NCI-H69 (cell line): ENCODE measurements at regions not wholly inside any gene's neighbourhood (a gene's known extent, or its start where the extent isn't known, plus 50 kb on each side); places are given as distances from the start of the nearest gene placed in this dataset.
A peak's percentile ranks its signal among the peaks of the same experiment; 100 is the strongest.
"Not testable (repeated sequence)": the region's sequence is repeated elsewhere in the genome, so short reads cannot be mapped to it uniquely, and the experiment has no call there.

Experiments
- DNase-seq: peaks from one replicate; lab custom pipeline; 2025; lab: John Stamatoyannopoulos, UW

DNA sequence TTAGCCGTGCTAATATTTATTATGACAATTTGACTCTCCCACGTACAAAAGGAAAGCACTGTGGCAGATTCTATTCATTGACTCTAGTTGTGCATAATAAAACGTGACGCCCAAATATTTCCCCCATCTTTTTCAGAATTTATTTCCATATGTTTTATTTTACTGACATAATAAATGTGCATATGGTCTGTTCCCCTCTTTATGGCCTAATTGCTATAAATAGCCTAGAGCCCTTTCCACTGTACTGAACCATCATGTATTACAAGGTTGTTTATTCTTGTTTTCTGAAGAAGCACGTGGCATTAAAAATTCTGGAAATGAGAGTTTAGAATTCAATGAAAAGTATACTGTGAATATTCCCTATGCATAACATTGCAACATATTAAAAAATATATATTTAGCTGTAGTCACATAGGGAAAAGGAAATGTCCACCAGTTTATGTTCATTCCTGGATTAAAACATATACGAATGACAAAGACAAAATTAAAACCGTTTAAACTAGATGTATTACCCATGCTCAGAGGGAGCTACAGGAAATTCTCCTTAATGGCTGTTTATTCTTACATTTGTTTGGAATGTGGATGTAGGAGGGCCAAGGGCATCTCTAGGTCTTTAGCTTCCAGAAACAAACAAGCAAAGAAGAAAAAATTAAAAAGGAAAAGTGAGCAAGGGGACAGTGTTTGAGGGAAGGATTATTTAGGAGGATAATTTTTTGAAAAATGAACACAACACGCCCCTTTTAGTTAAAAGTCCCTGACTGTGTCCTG is 122.1 kb upstream of the MMADHC start:
- DNase-seq, result no peak

DNA sequence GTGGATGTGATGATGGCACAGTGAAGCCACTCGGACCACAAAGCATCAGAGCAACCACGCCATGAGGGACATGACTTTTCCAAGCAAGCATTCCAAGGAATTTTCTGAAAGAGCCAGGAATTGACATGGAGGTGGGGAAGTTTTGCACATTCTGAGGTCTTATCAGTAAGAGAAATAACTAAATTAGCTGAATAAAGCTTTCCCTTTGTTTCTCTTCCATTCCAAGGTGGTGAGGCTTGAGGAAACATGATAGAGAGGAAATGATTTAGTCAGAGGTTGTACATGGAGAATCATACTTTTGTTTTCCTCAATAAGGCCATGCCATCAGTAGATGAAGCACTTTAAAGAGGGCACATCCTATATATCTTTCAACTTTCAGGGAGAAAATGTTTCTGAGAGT is 115.7 kb upstream of the MMADHC start:
- DNase-seq, result no peak

DNA sequence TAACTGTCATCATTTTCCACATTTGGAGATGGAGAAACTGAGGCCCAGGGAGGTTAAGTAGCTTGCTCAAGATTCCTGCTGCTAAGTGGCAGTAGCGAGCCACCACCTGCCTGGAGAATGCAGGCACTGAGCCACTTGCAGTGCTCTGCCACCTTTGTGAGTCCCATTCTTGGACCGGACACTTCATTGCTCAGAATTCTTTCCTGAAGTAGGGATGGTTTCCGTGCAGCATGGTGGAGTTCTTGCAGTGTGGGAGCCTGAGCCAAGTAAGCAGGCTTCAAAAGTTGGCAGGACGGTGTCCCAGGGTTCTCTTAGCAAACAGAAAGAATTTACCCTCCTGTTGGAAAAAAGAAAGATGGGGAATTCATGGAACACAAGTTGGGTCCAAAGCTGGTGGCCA is 115.0 kb upstream of the MMADHC start:
- DNase-seq, result no peak

DNA sequence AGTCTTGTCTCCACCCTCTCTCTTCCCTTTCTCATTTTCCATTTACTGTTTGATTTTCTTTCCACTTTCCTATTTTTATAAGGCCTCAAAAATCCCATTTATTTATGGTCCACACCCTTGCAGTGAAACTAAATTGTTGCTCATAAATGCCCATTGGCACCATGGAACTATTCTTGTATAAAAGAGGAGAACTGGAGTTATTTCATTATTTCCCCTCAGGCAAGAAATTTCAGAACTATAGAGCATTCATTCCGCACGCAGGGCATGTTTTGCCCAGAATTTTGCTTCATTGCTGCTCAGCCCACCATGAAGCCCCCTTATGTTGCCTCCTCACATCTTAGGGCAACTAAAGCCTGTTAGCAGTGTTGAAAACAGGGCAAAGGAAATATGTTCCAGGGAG is 113.7 kb upstream of the MMADHC start:
- DNase-seq, result no peak

DNA sequence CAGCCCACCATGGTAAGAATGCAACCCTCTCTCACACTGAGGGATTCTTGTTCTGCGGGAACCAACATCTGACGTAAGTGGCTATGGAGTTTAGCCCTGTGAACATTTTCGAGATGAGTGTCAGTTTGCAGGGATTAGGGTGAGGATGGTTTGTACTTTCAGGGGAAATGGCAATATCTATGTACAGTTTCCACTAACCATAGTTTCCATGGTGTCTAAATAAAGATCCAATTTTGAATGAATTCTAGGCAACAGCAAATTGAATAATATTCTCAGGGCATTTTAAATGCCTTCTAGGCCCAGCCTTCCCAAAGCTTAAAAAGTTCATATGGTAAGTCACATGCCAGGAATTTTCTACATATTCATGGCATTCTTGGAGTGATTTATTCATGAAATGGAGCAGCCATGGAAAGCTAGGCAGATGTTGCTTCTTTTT is 105.4 kb upstream of the MMADHC start:
- DNase-seq, result no peak

DNA sequence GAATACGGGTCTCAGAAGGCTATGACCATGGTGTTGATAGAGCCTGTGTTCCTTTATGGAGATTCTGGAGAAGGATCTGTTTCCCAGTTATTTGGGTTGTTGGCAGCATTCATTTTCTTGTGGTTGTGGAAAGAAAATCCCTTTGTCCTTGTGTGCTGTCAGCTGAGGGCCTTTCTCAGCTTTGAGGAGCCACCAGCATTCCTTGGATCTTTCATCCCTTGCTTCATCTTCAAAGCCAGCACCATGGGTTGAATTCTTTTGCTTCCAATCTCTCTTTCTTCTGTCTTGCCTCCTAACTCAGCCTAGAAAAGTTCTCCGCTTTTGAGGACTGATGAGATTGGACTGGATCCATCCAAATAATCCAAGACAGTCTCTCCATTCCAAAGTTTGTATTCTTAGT is 103.2 kb upstream of the MMADHC start:
- DNase-seq, result no peak

DNA sequence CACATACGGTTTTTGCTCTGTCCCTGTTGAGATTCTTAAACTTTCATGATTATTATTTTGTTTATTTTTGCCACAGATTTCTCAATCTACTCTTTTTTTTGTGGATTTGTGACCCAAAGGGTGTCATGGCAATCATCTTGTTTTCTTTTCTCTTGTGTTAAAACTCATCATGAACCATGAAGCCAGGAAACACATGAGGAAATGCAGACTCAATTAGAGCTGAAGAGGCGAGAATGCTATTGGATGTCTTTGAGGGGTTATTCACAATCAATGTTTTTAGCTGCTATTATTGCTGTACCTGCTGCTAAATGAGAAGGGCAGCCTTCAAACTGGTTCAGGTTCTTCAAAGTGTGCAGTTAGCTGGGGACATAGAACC is 99.5 kb upstream of the MMADHC start:
- DNase-seq, result peak; percentile 4

DNA sequence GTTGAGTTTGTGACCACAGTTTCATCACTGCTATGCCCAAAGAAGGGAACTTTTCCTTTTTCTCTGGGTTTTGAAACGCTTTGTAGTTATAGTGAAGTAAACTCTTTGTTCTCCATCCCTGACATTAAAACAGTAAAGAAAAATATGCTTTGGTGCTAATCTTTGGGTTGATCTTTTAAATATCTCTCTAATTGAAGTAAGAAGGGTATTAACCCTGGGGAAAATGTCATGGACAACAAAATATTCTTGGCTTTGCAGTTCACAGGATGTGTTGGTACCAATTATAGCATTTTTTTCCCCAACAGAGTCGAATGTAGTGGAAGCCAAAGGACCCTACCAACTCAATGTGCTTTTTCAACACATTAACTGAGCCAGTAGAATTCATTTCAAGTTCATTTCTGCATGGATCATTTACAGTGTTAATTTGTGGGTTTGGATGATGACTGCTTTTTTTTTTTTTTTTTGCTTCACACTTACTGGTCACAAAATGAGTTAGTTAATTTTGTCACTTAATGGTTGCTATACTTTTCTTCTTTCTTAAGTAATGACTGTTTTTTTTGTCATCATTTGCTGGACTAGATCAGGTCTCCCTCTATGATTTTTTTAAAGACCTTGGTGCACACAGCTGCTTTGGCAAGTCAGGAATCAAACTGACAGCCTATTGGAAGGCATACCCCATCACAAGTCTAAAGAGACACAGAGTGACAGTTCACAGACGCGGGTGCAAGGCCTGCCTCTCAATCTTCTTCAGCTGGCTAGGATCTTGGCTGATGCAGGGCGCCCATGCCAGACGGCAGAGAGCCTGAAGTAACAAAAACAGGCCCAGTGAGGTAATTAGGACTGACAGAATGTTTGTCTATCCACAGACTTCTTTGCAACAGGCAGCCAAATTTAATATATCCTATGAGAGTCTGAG is 98.8 kb upstream of the MMADHC start:
- DNase-seq, result peak; percentile 3

DNA sequence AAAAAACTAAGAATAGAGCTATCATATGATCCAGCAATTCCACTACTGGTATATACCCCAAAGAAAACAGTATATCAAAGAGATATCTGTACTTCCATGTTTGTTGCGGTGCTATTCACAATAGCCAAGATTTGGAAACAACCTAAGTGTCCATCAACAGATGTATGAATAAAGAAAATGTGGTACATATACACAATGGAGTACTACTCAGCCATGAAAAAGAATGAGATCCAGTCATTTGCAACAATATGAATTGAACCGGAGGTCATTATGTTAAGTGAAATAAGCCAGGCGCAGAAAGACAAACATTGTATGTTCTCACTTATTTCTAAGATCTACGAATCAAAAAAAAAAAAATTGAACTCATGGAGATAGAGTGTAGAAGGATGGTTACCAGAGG is 97.8 kb upstream of the MMADHC start:
- not testable (repeated sequence) for DNase-seq

DNA sequence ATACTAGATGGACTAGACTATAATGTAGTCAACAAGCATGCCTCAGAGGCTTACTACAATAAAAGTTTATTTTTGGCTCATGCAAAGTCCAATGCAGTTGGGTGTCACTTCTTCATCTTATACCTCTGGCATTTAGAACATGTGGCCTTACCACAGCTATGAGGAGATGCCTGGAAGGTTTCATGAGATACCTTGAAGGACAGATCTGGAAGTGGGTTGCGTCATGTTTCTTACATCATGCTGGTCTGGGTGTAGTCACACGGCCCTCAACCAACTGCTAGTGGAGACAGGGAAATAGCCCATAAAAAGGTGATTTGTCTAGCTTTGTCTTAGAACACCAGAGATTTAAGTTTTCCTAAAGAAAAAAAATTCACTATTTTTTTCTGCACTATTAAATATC is 91.7 kb upstream of the MMADHC start:
- DNase-seq, result no peak

DNA sequence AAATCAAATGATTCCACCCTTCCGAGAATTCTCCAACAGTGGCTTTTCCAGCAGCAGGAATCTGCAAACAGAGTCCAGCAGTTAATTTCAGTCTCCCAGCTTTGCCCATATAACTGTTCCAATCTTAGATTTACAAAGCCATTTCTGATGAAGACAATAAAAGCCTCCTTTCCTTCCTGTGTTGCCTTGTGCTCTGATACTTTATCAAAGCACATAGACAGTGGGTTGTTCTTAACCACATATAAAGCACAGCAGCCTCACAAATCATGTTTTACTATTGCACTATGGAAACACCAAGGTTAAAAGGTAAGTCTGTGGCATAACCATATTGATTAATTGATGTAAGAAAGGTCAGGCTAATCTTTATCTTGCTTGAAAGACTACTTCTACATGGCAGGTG is 89.8 kb upstream of the MMADHC start:
- no peak for DNase-seq

DNA sequence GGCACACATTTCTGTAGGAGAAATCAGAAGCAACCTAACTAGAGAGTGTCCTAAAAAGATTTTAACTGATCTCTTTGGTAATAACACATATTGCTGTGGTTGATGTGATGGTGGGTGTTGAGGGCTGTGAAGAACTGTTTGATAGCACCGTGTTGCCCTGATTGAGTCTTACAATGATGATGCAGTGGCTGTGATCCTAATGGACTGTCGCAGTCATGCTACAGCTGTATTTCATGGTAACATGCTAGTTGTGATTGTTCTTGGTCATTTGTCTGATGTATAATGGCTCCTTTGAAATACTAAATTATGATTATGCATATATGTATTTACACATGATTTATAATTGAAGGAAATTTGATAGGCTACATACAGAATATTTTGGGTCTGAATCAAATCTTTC is 82.5 kb upstream of the MMADHC start:
- no peak for DNase-seq

DNA sequence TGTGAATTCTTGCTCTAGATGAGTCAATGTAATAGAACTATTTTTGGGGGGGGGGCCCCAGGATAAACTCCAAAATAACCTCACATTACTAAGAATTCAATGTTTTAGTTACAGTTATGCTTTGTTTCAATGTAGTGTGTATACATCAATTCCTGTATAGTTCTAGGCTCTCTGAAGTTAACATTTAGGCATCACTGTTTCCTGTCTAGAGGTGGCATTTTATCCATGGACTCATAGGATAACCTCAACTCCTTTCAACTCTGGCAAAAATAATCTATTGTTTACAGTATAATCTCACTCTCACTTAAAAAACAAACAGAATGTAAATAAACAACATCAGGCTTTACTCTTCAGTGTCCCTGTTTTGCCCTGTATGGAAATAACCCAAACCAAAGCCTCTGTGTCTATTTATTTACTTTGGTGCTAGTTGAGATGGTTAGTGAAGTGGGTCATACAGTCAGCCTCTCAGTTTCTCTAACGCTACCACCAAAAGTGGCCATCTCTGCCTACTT is 79.3 kb upstream of the MMADHC start:
- no peak for DNase-seq

DNA sequence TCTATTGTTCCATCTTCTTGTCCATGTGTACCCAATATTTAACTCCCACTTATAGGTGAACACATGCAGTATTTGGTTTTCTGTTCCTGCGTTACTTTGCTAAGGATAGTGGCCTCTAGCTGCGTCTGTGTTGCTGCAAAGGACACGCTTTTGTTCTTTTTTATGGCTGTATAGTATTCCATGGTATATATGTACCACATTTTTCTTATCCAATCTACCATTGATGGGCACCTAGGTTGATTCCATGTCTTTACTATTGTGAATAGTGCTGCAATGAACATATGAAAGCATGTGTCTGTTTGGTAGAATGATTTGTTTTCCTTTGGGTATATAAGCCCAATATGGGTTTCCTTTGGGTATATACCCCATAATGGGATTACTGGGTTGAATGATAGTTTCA is 77.3 kb upstream of the MMADHC start:
- DNase-seq, result no peak

DNA sequence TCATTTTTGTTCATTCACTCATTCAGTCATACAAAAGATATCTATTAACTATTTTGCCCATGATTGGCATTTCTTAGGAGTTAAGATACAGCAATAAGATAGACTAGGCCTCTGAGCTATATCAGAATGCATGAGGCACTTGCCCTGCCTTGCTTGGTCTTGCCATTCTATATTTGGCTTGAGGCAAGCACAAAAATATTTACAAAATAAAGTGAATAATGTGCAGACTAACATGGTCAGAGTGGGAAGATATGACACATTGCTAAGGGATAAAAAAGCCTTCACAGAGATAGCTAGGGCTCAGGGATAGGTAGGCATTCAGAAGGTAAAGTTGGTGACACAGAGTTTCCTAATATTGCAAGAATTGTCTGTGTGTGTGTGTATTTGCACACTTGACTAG is 75.0 kb upstream of the MMADHC start:
- no peak for DNase-seq

DNA sequence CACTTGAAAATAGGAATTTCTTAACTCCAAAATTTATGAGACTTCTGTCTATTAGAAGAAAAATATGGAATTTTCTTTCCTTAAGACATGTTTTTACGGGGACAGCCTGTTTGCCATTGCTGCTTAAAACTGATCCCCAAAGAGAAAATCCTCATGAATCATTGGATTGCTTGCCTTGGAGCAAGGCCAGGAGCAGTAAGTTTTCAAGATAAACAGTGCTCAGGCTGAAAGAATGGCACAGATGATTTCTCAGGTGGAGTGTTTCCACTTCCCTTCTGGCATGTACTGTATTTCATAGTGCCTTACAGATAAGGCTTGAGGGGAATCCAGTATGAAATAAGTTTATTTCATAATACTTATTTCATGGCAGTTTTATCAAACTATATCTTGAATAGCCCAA is 74.3 kb upstream of the MMADHC start:
- DNase-seq, result peak; percentile 73

DNA sequence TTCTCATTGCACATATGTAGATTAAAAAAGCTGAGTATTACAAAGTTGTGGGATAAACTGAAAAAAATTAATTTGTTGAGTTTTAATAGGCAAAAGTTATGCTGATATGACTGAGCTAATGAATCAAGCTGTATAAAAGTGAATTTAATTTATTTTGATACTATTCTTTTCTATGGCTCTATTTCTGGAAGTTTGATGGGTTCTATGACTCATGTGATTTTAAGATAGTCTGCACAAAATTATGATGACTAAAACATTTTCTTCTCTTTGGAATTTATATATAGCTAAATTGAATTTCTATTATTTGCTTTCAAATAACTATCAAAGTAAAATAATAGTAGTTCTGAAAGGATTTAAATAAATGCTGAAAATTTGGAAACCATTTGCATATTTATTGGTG is 71.0 kb upstream of the MMADHC start:
- DNase-seq, result no peak

DNA sequence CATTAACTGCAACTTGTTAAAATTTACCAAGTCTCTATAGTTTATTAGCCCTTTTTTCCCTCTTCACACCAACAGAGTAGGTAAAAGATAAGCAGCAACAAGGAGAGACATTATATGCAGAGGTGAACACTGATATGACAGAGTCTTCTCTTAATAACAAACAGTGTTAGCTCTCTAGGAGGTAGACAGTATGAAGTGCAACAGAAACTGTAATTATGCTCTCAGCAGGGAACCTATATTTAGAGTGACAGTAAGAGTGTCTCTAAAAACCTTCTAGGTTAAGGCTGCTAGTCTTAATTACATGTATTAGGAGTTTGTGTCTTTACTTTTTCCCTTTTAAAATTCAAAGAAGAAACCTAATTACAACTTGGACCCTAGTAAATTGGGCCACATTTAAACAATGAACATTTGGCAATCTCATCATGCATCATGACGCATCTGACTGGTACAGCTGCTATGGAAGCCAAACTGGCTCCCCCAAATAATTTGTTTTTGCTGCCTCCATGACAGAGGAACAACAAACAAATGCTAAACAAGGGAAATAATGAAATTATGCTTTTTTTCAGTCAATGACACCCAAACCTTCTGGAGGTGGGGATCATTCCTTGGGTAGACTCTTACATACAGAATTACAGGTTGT is 69.9 kb upstream of the MMADHC start:
- peak; percentile 95 for DNase-seq

DNA sequence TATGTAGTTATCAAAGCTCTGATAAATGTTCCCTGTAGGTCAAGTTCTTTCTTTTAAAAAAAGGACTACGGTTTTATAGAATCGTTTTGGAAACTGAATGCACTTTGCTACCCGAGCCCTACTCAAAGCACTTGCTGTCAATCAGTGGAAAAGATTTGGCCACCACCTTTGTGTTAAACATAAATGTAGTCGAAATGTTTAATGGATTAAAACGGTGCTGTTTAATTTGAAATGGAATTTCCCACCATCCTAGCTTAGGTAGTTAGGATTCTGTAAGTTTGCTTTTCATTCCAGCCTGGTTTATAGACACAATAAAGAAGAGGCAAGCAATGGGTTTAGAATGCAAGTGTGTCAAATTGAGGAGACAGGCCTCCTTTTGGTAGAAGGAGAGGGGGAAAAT is 69.4 kb upstream of the MMADHC start:
- DNase-seq, result peak; percentile 63

DNA sequence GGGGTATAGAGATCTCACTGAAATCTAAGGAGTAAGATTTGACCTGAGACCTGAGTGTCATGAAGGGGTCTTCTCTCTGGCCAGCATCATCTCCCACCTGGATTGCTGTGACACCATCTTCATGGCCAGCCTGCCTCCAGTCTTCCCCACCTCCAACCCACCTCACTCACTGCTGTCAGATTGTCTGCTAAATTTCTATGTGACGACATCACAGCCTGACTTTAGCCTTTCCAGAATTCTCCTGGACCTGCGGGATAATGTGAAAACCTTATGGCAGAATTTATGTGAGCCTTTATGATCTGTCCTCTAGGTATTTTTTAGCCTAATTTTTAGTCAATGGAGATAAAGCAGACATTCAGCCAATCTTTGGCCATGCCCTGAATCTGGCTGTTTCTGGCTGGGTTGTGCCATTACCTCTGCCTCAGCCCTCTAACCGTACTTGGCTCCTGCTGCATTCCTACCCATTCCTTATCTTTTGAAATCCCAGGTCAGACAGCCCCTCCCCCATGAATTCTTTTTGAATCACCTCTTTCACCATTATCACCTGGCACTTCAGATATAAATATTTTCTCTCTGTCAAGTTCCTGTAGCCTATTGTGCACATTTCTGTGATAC is 66.4 kb upstream of the MMADHC start:
- no peak for DNase-seq

DNA sequence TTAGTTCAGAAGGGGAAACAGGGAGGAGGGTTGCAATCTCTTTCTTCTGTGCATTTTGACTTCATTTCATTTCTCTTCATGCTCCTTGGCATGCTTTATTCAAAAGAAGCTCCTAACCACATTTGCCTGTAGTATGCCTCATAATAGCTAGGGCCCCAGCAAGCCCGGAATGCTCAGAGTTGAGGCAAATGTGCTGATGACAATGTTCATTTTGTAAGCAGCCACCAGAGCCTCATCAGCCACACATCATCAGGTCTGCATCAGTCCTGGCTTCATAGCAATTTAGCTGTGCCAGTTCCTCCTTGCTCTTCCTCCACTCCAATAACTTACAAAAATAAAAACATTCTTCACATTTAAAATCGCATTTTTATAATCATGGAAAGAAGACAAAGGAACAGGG is 65.4 kb upstream of the MMADHC start:
- DNase-seq, result no peak

DNA sequence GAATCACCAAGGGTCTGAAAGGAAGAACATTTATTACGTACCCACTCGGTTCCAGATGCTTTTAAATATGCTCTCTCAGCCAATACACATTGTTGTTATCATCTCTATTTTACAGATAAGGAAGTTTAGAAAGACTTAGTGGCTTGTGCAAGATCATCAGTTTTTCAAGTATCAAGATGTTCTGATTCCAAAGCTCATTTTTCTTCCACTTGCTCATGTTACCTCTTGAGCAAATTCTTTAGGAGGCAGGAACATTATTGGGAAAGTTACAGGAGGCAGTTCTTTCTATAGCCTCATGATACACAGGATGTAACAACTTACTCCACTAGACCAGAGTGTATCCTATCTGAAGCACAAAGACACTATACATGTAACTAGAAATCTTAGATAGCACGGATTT is 65.0 kb upstream of the MMADHC start:
- no peak for DNase-seq
